GM12873 (cell line): ENCODE measurements at regions not wholly inside any gene's neighbourhood (a gene's known extent, or its start where the extent isn't known, plus 50 kb on each side); places are given as distances from the start of the nearest gene placed in this dataset.

ENCODE experiments used
- TF ChIP-seq, protein P1 (sequence below): IDR thresholded peaks from 2 replicates; pipeline ENCODE4 v1.5.1; 2012; ENCODE audit warnings: low read depth, mild to moderate bottlenecking, moderate library complexity, low read length, control low read depth; ENCODE audit not compliant: insufficient read depth; ENCODE audit errors: missing control alignments

DNA sequence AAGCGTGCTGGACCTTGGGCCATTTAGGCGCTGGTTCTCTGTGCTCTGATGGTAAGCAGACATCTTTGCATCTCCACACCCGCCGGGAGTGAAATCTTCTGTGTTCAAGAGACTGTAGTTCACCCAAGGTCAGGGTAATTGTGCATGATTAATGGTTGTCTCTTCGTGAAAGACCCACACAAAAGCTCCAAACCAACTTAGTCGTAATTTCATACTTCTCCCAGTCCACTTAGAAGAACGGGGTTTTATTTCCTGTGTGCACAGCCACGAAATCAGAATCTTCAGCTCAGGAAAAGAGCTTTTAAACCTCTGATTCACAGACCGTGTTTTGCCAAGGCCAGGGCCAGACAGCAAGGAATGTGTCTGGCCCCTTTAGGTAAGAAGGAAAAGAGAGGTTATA is 640.9 kb downstream of the MED13L start:
- TF ChIP-seq, protein P1, sequence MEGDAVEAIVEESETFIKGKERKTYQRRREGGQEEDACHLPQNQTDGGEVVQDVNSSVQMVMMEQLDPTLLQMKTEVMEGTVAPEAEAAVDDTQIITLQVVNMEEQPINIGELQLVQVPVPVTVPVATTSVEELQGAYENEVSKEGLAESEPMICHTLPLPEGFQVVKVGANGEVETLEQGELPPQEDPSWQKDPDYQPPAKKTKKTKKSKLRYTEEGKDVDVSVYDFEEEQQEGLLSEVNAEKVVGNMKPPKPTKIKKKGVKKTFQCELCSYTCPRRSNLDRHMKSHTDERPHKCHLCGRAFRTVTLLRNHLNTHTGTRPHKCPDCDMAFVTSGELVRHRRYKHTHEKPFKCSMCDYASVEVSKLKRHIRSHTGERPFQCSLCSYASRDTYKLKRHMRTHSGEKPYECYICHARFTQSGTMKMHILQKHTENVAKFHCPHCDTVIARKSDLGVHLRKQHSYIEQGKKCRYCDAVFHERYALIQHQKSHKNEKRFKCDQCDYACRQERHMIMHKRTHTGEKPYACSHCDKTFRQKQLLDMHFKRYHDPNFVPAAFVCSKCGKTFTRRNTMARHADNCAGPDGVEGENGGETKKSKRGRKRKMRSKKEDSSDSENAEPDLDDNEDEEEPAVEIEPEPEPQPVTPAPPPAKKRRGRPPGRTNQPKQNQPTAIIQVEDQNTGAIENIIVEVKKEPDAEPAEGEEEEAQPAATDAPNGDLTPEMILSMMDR = no peak

DNA sequence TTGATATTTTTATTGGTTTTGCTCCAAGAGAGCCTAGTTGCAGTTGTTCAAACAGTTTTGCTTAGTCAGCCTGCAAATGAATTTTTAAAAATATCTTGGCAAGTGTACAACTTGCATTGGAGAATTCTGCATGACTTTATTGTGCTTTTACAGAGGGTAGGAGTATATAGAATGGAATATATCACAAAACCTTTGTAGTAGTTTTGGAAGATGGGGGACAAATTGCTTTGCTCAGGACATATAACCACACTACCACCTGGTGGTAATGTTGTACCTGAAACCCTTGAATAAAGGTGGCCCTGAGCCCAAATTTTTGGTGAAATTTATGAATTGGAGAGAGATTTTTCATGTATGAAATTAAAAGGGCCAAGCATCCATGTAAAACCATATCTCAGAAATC is 645.2 kb downstream of the MED13L start:
- TF ChIP-seq, protein P1 = peak; percentile 36

- TF ChIP-seq, protein P1 = no peak
Observed at GRCh38 chr12:115630136-115630535, 647.4 kb downstream of the MED13L start.

- TF ChIP-seq, protein P1 = no peak
Observed at GRCh38 chr12:115626210-115626609, 651.3 kb downstream of the MED13L start.

DNA sequence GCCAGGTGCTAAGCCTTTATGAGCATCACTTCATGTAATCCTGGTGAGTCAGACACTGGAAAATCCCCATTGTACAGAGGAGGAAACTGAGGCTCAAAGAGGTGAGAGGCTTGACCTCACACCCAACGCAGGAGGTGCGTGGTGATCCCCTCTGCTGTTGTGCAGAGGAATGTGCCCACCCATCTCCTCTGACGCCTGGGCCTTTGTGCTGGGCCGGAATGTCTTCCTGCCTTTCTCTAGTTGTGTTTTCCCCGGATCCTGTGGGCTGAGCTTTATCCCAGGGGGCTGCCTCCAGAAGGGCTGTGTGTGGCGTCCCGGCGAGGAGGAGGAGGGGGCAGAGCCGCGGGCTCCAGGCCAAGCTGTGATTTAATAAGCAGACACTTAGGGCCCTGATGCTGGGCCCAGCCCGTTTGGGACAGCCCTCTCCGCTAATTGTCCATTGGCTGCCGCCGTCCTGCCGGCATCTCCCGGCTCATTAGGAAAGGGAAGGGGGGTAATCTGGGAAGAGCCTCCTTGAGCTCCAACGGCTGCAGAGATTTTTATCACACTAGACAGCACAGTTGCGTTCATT is 653.6 kb downstream of the MED13L start:
- TF ChIP-seq, protein P1 = no peak

DNA sequence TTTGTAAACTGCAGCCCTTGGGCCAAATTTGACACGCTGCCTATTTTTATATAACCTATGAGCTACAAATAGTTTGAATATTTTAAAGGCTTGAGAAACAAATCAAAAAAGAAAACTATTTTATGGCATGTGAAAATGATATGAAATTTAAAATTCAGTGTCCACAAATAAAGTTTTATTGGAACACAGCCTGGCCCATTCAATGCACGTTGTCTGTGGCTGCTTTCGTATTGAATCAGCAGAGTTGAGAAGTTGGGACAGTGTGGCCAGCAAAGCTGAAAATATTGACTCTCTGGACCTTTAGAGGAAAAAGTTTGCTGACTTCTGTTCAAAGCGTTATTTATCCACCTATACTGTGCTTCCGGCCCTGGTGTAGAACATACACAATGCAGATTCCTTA is 654.2 kb downstream of the MED13L start:
- TF ChIP-seq, protein P1 = no peak

DNA sequence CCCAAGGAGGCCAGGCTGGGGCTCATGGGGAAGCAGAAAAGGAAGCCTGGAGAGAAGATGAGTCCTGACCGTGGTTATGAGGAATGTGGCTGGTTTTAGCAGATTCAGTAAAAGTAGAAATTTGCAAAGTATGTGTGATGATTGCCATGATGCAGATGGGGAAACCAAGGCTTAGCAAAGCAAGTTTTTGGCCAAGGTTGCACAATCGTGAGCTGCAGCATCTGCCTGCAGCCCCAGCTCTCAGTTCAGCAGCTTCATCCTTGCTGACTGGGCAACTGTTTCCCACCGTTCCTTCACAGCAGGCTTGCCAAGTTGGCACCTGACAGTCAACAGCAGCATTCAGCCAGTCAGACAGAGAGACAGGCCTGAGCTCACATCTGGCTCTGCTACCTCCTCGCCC is 656.7 kb downstream of the MED13L start:
- TF ChIP-seq, protein P1 = no peak

DNA sequence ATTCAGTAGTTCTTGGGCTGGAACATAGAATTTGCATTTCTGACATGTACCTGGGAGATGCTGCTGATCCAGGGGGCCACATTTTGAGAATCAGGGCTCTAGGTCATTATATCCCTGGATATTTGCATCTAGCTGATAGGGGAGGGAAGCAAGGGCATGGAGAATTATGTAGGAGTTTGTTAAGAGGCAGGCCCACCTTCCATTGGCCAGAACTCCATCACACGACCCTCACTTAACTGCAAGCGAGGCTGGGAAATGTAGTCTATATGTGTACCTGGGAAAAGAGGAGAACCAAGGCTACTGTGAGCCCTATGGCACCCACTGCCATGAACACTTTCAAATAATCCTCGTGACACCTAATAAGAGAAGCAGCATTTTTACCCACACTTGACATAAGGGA is 657.6 kb downstream of the MED13L start:
- TF ChIP-seq, protein P1 = no peak
